Posterior vena cava (tissue), 2 donors: ENCODE measurements at regions not wholly inside any gene's neighbourhood (a gene's known extent, or its start where the extent isn't known, plus 50 kb on each side); places are given as distances from the start of the nearest gene placed in this dataset.

ENCODE experiments used
- DNase-seq: peaks from one replicate; pipeline ENCODE4 v3.0.0-alpha.2; 2020; ENCODE audit warnings: low spot score
- intact Hi-C, 2 donors: fragments of 100-400 bp; cut with DNase I; formaldehyde crosslinking; loops; one replicate each; pipeline versions ENCODE4 v1.14.1 to v1.14.2; 2022 to 2023
- donor health status: DM: yes; HTN: yes; CAD: no.
- donor health status: DM: yes; HTN: yes; CAD: no.

DNA sequence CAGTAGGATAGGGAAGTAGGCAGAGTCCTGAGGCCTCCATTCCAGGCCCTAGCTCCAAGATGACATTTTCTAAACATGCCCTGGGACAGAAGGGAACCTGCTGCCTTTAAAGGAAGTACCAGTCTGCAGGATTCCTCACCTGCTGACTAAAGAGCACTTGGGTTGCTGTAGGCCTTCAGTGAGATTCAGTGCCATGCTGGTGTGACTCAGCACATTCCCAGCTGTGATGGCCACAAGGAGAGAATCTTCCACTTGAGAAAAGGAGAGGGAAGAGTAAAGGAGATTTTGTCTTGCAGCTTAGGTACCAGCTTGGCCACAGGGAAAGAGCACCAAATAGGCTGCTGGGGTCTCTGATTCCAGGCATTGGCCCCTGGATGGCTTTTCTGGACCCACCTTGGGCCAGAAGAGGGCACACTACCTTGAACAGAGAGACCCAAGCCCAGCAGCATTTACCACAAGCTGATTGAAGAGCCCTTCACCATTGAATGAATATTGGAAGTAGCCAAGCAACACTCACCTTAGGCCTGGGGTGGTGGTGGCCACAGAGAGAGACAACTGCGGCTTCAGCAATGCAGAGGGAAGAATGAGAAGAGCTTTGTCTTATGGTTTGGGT lies 498.3 kb downstream of the KCNH5 start:
- intact Hi-C loops: no loop called here
- DNase-seq: no peak

DNA sequence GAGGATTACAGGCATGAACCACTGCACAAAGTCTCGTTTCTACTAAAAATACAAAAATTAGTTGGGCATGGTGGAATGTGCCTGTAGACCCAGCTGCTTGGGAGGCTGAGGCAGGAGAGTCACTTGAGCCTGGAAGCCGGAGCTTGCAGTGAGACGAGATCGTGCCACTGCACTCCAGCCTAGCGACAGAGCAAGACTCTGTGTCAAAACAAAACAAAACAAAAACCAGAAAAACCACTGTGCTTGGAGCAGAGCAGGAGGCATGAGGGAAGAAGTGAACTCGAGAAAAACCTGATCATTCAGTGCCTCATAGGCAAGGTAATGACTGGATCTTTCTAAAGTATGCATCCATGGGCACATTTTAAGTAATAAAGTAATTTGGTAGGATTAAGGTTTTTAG lies 487.8 kb downstream of the KCNH5 start:
- intact Hi-C loops: no loop called here
- no peak for DNase-seq

DNA sequence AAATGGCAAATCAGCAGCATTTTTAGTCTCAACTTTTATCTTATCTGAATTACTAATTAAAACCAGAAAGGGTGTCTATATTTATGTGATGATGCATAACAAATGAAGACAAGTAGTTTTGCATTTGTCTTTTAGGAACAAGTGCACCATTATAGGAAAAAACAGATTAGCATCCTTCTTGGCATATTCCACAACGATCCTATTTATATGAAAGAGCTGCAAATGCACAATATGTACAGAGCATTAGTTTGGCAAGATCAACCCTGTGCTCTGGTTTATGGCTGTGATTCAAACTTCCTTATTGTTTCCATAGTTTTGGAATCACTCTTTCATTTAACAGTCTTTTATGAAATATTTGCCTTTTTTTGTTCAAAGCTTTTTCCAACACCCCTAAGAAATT lies 486.8 kb downstream of the KCNH5 start:
- no peak for DNase-seq
- intact Hi-C loops: no loop called here

DNA sequence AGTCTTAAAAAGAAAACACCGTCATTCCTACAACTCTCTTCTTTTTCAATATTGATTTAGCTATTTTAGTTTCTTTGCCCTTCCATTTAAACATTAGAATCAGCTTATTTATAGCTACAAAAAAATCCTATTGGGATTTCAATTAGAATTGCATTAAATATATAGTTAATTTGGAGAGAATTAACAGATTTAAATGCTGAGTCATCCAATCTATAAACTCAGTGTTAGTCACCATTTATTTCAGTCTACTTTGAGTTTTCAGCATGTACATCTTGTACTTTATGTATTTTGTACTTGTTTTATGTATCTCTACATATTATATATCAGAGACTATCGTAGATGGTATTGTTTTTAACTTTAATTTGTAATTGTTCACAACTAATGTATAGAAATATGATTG lies 460.0 kb downstream of the KCNH5 start:
- no peak for DNase-seq
- intact Hi-C loops: no loop called here

DNA sequence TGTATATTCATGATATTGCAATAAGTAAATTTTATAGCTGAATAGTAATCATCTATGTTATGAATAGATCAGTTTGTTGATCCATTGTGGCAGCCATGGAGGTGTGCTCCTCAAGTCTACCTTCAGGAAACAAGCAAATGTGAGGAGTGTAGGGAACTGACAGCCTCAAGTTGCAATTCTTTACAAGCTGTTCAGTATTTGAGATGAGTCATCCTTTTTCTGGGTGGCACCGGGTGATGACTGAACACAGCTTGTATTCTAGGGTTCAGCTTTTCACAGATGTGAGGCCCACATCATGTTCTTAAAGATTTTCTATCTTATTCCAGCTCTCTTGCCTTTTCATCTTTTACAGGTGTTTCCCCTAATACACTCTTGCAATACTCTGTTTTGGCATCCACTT lies 452.4 kb downstream of the KCNH5 start:
- intact Hi-C loops: no loop called here
- no peak for DNase-seq

DNA sequence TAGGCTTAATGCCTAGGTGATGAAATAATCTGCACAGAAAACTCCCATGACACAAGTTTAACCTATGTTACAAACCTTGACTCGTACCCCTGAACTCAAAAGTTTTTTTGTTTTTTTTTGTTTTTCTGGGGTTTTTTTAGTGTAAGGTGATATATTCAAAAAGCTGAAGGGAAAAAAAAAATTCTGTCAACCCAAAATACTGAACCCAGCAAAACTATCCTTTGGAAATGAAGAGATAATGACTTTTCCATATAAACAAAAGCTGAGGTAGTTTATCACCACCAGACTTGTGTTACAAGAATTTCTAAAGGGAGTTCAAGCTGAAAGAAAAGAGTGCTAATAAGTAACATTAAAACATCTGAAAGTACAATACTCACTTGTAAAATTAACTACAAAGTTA lies 448.1 kb downstream of the KCNH5 start:
- intact Hi-C loops: no loop called here
- DNase-seq: no peak

DNA sequence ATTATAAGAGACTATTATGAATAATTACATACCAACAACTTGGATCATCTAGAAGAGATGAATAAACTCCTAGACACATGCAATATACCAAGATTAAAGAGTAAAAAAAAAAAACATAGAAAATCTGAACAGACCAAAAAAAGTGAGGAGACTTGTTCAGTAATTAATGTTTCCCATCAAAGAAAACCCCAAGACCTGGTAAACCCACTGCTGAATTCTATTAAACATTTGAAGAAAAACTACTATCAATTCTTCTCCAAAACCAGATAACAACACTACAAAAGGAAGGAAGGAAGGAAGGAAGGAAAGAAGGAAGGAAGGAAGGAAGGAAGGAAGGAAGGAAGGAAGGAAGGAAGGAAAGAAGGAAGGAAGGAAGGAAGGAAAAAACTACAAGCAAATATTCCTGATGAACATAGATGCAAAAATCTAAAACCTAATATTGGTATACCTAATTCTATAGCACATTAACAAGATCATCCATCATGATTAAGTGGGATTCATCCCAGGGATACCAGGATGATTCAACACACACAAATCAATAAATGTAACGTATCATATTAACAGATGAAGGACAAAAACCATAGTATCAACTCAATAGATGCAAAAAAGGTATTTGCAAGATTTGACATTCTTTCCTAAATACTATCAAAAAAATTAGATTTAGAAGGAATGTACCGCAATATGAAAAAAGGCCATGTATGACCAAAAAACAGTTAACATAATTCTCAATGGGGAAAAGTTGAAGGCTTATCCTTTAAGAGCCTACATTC lies 445.5 kb downstream of the KCNH5 start:
- intact Hi-C loops: no loop called here

DNA sequence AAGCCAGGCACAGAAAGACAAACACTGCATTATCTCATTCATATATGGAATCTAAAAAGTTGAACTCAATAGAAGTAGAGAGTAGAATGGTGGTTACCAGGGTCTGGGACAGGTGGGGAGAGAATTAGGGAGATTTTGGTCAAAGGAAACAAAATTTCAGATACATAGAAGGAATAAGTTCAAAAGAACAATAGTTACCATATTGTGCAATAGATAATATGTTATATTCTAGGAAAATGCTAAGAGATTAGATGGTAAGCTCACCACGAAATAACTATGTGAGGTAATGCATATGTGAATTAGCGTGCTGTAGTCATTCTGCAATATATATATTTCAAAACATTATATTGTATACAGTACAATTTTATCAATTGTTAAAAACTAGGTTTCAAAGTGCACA lies 442.5 kb downstream of the KCNH5 start:
- intact Hi-C loops: no loop called here
- DNase-seq: no peak

More for the DNA sequence above, 445.5 kb downstream of the KCNH5 start:
- no peak for DNase-seq

DNA sequence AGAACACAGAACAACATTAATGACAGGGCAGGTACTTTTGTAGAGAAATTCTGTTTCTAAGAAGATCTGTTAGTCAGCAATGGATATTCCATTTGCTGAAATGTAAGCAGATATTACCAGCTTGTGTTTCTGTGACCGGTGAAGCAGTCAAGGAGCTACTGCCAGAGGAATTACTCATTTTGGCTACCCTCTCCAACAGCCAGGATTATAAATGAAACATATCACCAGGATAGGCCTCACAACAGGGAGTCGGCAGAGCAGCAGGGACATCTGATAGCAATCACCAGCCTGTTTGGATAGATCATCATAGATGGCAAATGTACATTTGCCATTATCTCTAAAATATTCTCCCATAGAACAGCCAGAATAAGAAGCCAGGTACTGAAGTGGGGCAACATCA lies 440.7 kb downstream of the KCNH5 start:
- no peak for DNase-seq
- intact Hi-C loops: no loop called here

DNA sequence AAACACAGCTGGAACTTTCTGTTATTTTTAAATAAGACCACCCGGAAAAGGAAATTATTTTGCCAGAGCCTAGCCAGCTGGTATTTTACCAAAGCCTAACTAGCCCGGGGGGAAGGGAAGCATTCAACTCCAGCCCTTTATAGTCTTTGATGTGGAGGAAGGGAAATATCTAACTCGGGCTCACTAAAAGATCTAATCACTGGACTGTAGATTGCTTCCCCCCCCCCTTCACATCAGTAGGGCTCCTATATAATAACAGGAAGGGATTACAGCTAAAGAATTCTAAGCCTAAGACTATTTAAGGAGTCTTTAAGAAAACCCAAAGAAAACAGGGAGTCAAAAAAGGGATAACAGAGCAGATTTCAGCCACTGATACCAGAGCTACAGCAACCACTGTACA lies 431.1 kb downstream of the KCNH5 start:
- intact Hi-C loops: no loop called here
- DNase-seq: no peak

DNA sequence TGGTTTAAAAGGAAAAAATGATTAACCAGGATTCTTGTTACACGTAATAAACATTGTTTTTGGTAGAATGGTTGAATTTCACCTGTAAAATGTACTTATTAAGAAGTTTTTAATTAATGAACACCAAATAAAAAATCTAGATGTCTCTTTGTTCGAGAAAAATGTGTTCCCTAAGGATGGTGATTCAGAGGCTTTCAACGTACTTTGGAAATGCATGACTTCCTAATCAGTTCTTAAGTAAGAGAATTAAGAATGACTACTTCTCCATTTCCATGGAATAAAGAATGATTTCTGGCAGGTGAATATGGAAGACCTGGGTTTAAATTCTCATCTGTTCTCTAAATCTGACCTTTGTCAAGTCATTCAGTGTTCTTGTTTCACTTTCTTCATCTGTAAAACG lies 428.6 kb downstream of the KCNH5 start:
- intact Hi-C loops: loop anchor here in 1 of 2 donors (1.0 kb wide), 1 partner anchor 25 kb away; no protein-coding TSS in a partner anchor
- DNase-seq: no peak

DNA sequence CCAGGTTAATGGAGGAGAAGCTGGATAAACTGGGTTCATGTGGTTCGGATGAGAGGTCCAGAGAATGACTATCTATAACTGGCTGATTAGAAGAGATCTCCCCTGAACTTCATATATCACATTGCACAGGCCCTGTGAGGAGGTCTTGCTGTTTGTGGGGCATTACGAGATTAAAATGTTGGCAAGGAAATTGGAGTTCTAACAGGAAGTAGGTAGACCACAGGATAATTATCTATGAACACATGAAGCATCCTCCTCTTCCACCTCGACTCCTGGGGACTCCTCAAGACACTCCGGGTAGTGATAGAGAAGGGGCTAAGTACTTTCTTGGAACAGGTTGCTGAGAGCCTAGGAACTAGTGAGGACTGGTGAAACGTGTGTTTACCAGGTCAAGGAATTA lies 418.8 kb downstream of the KCNH5 start:
- DNase-seq: no peak
- intact Hi-C loops: no loop called here

DNA sequence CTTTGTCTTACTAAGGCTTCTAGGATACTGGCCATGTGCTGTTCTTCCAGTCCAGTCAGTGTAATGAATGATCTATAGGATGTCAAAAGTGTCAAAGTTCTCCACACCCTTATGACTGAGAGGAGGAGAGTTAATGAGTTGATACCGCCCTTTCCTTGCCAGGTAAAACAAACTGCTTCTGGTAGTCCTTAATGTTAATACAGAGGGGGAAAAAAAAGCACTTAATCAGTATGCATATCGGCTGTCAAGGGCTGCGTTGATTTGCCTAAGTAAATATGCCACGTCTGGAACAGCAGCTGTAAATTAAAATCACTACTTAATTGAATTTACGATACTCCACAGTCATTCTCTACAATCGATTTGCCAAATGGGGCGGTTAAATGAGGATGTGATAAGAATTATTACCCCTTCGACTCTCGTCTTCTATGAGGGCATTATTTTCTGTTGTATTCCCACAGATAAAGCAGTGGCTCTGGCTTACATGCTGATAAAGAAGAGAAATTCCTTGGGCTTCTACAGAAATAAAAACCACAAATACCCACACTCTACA lies 416.0 kb downstream of the KCNH5 start:
- intact Hi-C loops: loop anchor here in 1 of 2 donors (1.0 kb wide), 1 partner anchor 22 kb away; no protein-coding TSS in a partner anchor

DNA sequence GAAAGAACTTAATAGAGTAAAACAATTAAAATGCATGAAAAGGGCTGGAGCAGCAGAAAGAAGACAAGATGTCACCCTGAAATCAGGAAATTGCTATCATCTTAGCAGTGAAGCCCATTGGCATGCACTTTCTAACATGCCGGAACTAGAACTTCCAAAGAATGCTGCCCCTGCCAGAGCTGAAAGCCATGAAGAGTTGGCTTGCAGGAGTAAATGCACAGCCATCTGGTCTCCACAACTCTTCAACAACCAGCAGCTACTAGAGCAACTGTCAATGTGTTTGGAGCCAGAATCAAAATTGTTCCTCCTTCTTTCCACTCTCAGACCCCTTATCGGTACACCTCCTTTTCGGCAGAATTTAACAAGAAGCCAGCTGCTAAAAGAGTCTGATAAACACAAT lies 414.1 kb downstream of the KCNH5 start:
- no peak for DNase-seq

More for the DNA sequence above, 416.0 kb downstream of the KCNH5 start:
- no peak for DNase-seq

DNA sequence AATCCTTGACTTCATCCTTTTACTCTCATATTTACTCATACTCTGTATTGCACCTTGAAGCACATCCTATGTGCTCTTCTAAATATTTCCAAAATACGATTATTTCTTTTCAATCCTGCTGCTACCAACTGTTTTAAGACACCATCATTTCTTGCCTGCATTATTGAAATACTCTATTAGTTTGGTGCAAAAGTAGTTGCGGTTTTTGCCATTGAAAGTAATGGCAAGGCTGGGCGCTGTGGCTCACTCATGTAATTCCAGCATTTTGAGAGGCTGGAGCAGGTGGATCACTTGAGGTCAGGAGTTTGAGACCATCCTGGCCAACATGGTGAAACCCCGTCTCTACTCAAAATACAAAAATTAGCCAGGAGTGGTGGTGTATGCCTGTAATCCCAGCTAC lies 412.5 kb downstream of the KCNH5 start:
- no peak for DNase-seq
- intact Hi-C loops: no loop called here

More for the DNA sequence above, 414.1 kb downstream of the KCNH5 start:
- intact Hi-C loops: no loop called here

DNA sequence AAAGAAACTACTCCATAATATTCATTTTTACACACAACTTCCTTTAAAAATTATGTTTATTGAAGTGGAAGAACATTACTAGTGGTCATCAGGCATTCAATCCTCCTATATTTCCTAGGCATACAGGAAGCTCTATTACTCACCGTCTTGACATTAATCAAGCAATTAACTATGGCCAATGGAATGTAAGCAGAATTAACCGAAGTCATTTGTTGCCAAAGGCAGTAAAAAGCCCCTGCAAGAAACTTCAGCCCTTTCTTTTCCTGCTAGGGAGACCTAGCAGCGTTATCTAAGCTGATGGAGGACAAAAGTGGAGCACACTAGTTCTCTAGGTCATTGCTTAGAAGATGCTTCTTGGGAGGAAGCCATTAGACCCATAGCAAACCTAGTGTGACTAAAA lies 399.6 kb downstream of the KCNH5 start:
- DNase-seq: no peak
- intact Hi-C loops: no loop called here
